ENCODE measurements at regions not wholly inside any gene's neighbourhood (a gene's known extent, or its start where the extent isn't known, plus 50 kb on each side); places are given as distances from the start of the nearest gene placed in this dataset.

GRCh38 chr12:74915718-74916117 lies 293.9 kb downstream of the KCNC2 start:
- DNase-seq: no peak

GRCh38 chr12:74917743-74918142 lies 291.9 kb downstream of the KCNC2 start:
- no peak for DNase-seq

GRCh38 chr12:74918291-74918690 lies 291.3 kb downstream of the KCNC2 start:
- DNase-seq: no peak

- no peak for DNase-seq
These were observed 287.5 kb downstream of the KCNC2 start for GRCh38 chr12:74922117-74922516.

GRCh38 chr12:74922642-74923041 lies 287.0 kb downstream of the KCNC2 start:
- DNase-seq: no peak

- no peak for DNase-seq
These were observed 268.0 kb downstream of the KCNC2 start for GRCh38 chr12:74941670-74942069.

- DNase-seq: no peak
These were observed 263.9 kb downstream of the KCNC2 start for GRCh38 chr12:74945771-74946198.

- DNase-seq: no peak
These were observed 255.9 kb downstream of the KCNC2 start for GRCh38 chr12:74953697-74954096.

- no peak for DNase-seq
These were observed 252.4 kb downstream of the KCNC2 start for GRCh38 chr12:74957231-74957630.

- DNase-seq: no peak
These were observed 252.0 kb downstream of the KCNC2 start for GRCh38 chr12:74957634-74958033.

- DNase-seq: no peak
These were observed 250.0 kb downstream of the KCNC2 start for GRCh38 chr12:74959657-74960056.

GRCh38 chr12:74963304-74963703 lies 246.3 kb downstream of the KCNC2 start:
- no peak for DNase-seq

GRCh38 chr12:74963867-74964331 lies 245.7 kb downstream of the KCNC2 start:
- DNase-seq: no peak

GRCh38 chr12:74964390-74964789 lies 245.2 kb downstream of the KCNC2 start:
- DNase-seq: no peak

GRCh38 chr12:74971201-74971600 lies 238.4 kb downstream of the KCNC2 start:
- no peak for DNase-seq

GRCh38 chr12:74977832-74978481 lies 231.7 kb downstream of the KCNC2 start:
- DNase-seq: no peak

- DNase-seq: no peak
These were observed 229.1 kb downstream of the KCNC2 start for GRCh38 chr12:74980510-74980909.

- DNase-seq: no peak
These were observed 228.1 kb downstream of the KCNC2 start for GRCh38 chr12:74981541-74981940.

- DNase-seq: no peak
These were observed 225.7 kb downstream of the KCNC2 start for GRCh38 chr12:74983917-74984316.

GRCh38 chr12:74984631-74985030 lies 225.0 kb downstream of the KCNC2 start:
- no peak for DNase-seq

- no peak for DNase-seq
These were observed 224.2 kb downstream of the KCNC2 start for GRCh38 chr12:74985293-74985985.

- no peak for DNase-seq
These were observed 223.7 kb downstream of the KCNC2 start for GRCh38 chr12:74985986-74986319.

GRCh38 chr12:74988156-74988555 lies 221.5 kb downstream of the KCNC2 start:
- DNase-seq: no peak
